ENCODE measurements at regions not wholly inside any gene's neighbourhood (a gene's known extent, or its start where the extent isn't known, plus 50 kb on each side); places are given as distances from the start of the nearest gene placed in this dataset.
"Not testable (repeated sequence)": the region's sequence is repeated elsewhere in the genome, so short reads cannot be mapped to it uniquely, and the experiment has no call there.

- DNase-seq: no peak
Measured at GRCh38 chr4:19191979-19192650, 1059.6 kb upstream of the SLIT2 start.

- no peak for DNase-seq
Measured at GRCh38 chr4:19187691-19188090, 1064.0 kb upstream of the SLIT2 start.

DNA sequence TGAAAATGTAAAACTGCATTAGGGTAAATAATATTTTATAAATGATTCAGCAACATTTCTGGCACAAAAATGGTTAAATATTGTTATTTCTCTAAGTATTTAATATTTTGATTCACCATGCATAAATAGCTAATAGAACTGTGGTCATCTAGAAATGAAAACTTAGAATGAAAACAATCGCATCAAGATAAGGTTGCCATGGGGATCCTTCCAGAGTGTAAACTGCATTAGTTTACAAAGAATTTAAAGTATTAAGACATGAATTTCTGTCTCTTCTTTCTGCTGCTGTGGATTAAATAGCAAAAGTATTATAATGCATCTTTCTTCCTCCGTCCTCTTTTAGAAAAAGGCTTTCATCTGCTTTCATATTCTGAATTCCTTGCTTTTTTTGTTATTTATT is 1064.6 kb upstream of the SLIT2 start:
- no peak for DNase-seq

- DNase-seq: not testable (repeated sequence)
Measured at GRCh38 chr4:19181631-19182030, 1070.1 kb upstream of the SLIT2 start.

GRCh38 chr4:19178835-19179234 is 1072.9 kb upstream of the SLIT2 start:
- no peak for DNase-seq

DNA sequence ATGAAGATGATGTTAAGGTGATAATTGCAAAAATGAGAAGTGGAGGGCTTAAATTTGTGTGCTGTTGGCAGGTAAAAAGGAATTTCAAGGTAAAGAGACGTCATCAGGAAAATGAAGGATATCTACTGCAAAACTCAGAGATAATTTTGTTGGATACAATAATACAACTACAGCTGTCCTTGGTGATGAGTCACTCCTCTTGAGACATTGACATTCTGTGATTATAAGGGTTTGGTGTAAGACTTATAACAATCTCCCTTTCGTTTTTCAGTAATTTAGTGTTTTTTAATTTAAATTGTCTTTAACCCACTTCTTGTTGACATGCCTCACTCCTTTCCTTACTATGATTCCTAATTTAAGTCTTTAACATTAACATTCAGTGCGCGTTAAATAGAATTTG is 1074.1 kb upstream of the SLIT2 start:
- no peak for DNase-seq

- DNase-seq: no peak
Measured at GRCh38 chr4:19171832-19172231, 1079.9 kb upstream of the SLIT2 start.

DNA sequence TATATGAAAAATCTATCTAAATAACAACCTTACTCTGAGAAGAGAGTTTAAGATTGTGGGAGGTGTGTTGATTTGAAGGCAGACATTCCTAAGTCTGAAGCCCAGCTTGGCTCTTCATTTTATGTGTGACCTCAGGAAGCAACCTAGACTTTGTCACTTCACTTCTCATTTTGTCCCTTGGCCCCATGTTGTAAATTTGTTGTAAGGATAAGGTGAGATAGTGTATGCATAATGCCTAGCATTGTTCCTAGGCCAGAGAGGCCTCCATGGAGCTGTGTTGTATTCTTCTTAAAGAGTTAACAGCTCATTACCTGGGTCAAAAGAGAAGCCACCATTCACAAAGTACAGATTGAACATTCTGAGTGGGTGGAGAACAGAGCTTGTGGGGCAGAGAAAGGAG is 1084.4 kb upstream of the SLIT2 start:
- DNase-seq: no peak

- no peak for DNase-seq
Measured at GRCh38 chr4:19164334-19164733, 1087.4 kb upstream of the SLIT2 start.

GRCh38 chr4:19159874-19160273 is 1091.8 kb upstream of the SLIT2 start:
- DNase-seq: no peak

GRCh38 chr4:19158107-19158809 is 1093.4 kb upstream of the SLIT2 start:
- DNase-seq: no peak

DNA sequence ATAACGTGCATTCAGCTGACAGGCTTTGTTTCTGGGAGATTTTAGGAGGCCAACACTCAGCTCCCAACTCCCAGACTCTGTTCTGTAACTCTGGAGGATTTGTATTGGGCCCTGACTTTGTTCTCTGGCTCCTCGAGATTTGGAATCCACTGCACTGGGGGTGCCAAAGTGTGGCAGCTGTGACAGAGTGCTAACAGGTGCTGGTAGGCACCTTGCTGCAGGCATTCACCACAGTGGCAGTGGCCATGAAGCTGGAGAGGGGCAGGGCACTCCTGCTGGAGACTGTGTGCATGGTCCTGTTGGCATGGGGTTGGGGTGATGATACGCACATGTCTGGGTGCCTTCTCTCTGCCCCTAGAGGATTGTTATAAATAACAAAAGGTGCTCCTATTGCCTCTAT is 1094.9 kb upstream of the SLIT2 start:
- no peak for DNase-seq

GRCh38 chr4:19155568-19155967 is 1096.1 kb upstream of the SLIT2 start:
- DNase-seq: no peak

DNA sequence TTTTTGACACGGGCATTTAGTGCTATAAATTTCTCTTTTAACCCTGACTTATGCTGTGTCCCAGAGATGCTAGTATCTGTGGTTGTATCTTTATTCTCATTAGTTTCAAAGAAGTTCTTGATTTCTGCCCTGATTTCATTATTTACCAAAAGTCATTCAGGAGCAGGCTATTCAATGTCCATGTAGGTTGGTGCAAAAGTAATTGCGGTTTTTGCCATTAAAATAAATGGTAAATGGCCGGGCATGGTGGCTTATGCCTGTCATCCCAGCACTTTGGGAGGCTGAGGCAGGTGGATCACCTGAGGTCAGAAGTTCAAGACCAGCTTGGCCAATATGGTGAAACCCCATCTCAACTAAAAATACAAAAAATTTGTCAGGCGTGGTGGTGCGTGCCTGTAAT is 1097.4 kb upstream of the SLIT2 start:
- not testable (repeated sequence) for DNase-seq

DNA sequence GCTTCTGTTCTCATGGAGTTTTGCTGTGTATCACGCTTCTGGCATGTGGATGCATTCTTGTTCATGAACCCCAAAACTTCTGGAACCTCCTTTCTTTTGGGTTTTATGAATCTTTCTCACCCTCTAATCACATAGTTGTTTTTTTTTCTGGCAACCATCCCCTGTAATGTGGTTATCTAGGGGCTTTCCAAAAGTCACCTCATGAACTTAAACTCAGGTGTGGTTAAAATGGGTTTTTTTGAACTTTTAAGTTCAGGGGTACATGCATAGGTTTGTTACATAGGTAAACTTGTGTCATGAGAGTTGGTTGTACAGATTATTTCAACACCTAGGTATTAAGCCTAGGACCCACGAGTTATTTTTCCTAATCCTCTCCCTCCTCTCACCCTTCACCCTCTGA is 1099.4 kb upstream of the SLIT2 start:
- DNase-seq: no peak

DNA sequence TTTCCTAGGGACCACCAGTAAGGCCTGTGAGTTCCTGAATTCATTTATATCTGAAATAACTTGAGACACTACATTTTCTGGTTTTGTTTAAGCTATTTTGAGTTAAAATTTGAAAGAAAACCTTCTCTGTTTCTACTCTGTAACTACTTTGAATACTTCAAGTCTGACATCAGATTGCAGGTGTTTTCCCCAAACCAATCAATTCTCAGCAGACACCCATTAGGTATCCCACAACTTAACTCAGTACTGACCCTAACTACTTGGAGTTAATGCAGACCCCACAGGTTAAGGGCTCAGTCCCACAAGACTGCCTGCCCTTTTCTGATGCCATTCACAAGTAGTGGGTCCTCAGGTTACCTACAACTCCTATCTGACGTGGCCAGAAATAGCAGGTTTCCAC is 1100.0 kb upstream of the SLIT2 start:
- DNase-seq: no peak

DNA sequence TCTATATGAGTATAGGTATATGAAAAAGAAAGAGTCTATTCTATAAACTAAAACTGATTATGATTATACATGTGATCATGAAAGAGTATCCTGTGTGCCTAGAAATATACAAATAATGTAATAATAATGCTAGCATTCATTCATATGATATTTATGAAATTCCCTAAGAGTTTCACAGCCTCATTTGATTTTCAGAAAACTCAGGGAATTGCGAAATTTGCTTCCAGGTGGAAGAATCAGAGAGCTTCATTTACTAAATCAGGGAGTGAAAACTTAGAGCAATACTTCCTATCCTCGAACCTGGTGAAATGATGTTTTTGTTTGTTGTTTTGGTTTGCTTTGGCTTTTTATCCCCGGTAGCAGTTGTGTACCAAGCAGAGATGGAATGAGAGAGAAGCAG is 1105.7 kb upstream of the SLIT2 start:
- DNase-seq: no peak

DNA sequence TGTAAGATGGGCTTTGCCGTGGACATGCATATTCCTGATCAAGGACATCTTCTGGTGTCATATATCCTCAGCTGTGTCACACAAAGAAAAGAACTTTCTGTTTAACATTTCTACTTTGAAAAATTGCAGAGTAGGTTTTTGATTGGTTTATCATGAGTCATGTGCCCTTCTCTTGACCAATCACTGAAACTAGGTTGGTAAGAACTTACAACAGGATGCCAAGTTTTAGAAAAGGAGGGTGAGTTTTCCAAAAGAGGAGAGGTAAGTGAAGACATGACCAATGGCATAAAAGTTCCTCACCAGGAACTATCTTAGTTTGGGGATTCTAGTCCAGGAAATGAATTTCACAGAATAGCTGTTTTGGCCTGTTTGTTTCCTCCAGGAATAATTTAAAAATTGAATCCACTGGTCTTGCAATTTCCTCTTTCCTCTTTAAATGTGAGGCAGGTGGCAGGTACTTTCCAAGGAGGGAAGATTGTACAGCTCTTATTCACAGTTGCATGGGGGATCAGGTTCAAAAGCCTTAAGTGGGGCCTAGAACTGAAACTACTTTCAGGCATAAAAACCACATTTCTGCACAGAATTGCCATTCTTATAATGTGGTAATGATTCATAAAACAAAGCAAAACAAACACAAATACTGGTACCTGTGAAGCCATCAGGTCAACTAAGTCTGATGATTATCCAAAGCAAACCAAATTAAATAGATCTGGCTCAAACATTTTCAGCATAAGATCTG is 1114.5 kb upstream of the LCORL start:
- no peak for DNase-seq

GRCh38 chr4:19134685-19135084 is 1113.1 kb upstream of the LCORL start:
- DNase-seq: no peak

DNA sequence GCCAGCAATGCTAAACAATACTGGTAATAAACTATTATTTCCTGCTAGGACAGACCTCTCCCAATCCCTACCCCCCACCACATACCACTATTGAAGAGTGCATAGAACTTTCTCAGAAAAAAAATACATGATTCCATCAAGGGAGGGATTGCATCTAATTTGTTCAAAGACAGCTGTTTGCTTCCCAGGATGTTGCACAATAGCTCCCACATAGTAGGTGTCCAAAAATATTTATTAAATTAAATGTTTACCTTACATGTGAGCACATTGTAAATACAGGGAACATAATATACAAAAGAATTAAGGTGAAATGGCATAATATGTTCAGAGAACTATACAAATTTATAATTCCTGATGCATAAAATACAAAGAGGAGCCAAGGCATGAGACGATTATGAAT is 1111.8 kb upstream of the LCORL start:
- DNase-seq: no peak

- DNase-seq: no peak
Measured at GRCh38 chr4:19130866-19131265, 1109.3 kb upstream of the LCORL start.

DNA sequence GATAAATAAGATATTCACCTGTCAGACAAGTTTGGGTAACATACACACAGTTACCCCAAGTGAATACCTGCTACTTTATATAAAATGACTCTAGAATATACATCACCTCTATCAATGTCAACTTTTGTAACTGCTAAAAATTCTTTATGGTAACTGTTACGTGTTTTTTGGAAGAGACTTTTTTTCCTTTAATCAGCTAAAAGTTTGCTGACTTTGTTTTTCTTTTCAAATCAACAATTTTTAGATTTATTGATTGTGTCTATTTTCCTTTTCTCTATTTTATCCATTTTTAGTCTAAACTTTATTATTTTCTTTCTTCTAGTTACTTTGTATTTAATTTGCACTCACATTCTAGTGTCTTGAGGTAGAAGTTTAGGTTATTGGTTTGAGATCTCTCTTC is 1106.6 kb upstream of the LCORL start:
- DNase-seq: no peak

- DNase-seq: no peak
Measured at GRCh38 chr4:19126903-19127302, 1105.3 kb upstream of the LCORL start.

- no peak for DNase-seq
Measured at GRCh38 chr4:19123681-19124080, 1102.1 kb upstream of the LCORL start.
